GM21360 (cell line): ENCODE measurements at regions not wholly inside any gene's neighbourhood (a gene's known extent, or its start where the extent isn't known, plus 50 kb on each side); places are given as distances from the start of the nearest gene placed in this dataset.

Experiments
- ATAC-seq: cut with Tn5 transposase; IDR thresholded peaks from one replicate; pipeline ENCODE4 v1.9.1; 2021; ENCODE audit warnings: mild to moderate bottlenecking, moderate library complexity; ENCODE audit not compliant: unreplicated experiment

GRCh38 chr2:16117791-16118610 is 177.7 kb downstream of the MYCN start:
- ATAC-seq, result no peak

GRCh38 chr2:16117021-16117700 is 176.8 kb downstream of the MYCN start:
- no peak for ATAC-seq

- ATAC-seq, result no peak
Observed at GRCh38 chr2:16115881-16116830, 175.8 kb downstream of the MYCN start.

- no peak for ATAC-seq
Observed at GRCh38 chr2:16115291-16115690, 174.9 kb downstream of the MYCN start.

- ATAC-seq, result no peak
Observed at GRCh38 chr2:16114836-16115235, 174.5 kb downstream of the MYCN start.

GRCh38 chr2:16114070-16114469 is 173.7 kb downstream of the MYCN start:
- no peak for ATAC-seq

GRCh38 chr2:16113568-16113967 is 173.2 kb downstream of the MYCN start:
- no peak for ATAC-seq

GRCh38 chr2:16112972-16113560 is 172.7 kb downstream of the MYCN start:
- no peak for ATAC-seq

GRCh38 chr2:16112251-16112971 is 172.1 kb downstream of the MYCN start:
- no peak for ATAC-seq

GRCh38 chr2:16111838-16112210 is 171.5 kb downstream of the MYCN start:
- ATAC-seq, result no peak

GRCh38 chr2:16109821-16110310 is 169.5 kb downstream of the MYCN start:
- no peak for ATAC-seq

- ATAC-seq, result no peak
Observed at GRCh38 chr2:16109368-16109820, 169.0 kb downstream of the MYCN start.

- no peak for ATAC-seq
Observed at GRCh38 chr2:16107246-16107645, 166.9 kb downstream of the MYCN start.

GRCh38 chr2:16106619-16107018 is 166.3 kb downstream of the MYCN start:
- ATAC-seq, result no peak

GRCh38 chr2:16105669-16106281 is 165.4 kb downstream of the MYCN start:
- no peak for ATAC-seq

- ATAC-seq, result no peak
Observed at GRCh38 chr2:16104949-16105668, 164.8 kb downstream of the MYCN start.

- ATAC-seq, result no peak
Observed at GRCh38 chr2:16104315-16104948, 164.1 kb downstream of the MYCN start.

- ATAC-seq, result no peak
Observed at GRCh38 chr2:16103614-16104314, 163.4 kb downstream of the MYCN start.
